Suprapubic skin (tissue), 4 donors: ENCODE measurements at regions not wholly inside any gene's neighbourhood (a gene's known extent, or its start where the extent isn't known, plus 50 kb on each side); places are given as distances from the start of the nearest gene placed in this dataset.

ENCODE experiments used
- CTCF ChIP-seq, 2 donors: fragments of 200-600 bp in 1 of 2; fragments of 450-650 bp in 1 of 2; sonication (generic) in 1 of 2; IDR thresholded peaks; one replicate each; pipeline ENCODE4 v1.5.1; 2016 to 2019; ENCODE audit warnings: antibody characterized with exemption in 2 of 2, mild to moderate bottlenecking in 1 of 2, moderate library complexity in 1 of 2
- EP300 ChIP-seq: sonication (generic); formaldehyde crosslinking; IDR thresholded peaks from one replicate; pipeline ENCODE4 v1.6.1; 2017; ENCODE audit warnings: antibody characterized with exemption
- POLR2A ChIP-seq, 2 donors: fragments of 450-650 bp; IDR thresholded peaks; one replicate each; pipeline ENCODE4 v1.6.1; 2017; ENCODE audit warnings: antibody characterized with exemption in 2 of 2, mild to moderate bottlenecking in 2 of 2, moderate library complexity in 2 of 2
- POLR2AphosphoS5 ChIP-seq, 3 donors: sonication (generic); formaldehyde crosslinking; IDR thresholded peaks; one replicate each; pipeline ENCODE4 v1.6.1; 2017; ENCODE audit warnings: antibody characterized with exemption in 3 of 3

- TF ChIP-seq CTCF (IDR thresholded peaks at IDR 0.05) (no peak), POLR2AphosphoS5 (IDR thresholded peaks at IDR 0.05) (no peak), POLR2A (IDR thresholded peaks at IDR 0.05) (no peak), EP300 (no peak)
Measured at GRCh38 chr6:126439040-126439439, 99.1 kb downstream of the CENPW start.
